ENCODE measurements at regions not wholly inside any gene's neighbourhood (a gene's known extent, or its start where the extent isn't known, plus 50 kb on each side); places are given as distances from the start of the nearest gene placed in this dataset.

- TF ChIP-seq CTCF (IDR thresholded peaks at IDR 0.05) (no peak), POLR2A (IDR thresholded peaks at IDR 0.05) (no peak)
Measured at GRCh38 chr2:12577091-12577490, 139.6 kb upstream of the TRIB2 start.

Measured in right lobe of liver (tissue), 4 donors.